ENCODE measurements at regions not wholly inside any gene's neighbourhood (a gene's known extent, or its start where the extent isn't known, plus 50 kb on each side); places are given as distances from the start of the nearest gene placed in this dataset.

GRCh38 chr15:95247071-95247984 lies 1016.0 kb downstream of the MCTP2 start:
- DNase-seq: no peak

DNA sequence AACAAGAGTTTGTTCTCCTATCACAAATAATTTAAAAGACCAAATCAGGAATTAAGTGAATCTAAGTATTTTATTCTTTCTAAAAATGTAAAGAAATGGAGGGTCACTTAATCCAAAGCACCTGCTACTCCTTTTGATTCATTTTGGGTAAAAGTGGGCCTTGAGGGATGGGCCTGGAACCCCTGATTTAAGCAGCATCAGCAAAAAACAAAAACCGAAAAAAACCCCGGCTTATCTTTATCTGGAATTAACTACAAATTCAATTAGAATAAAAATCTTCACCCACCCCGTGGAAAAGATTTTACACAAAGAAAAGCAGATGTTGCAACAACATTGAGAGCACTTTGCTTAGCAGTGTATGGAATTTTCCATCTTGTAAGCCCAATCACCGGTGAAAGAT lies 1018.2 kb downstream of the MCTP2 start:
- DNase-seq: no peak

- DNase-seq: no peak
Measured at GRCh38 chr15:95252404-95252803, 1021.0 kb downstream of the MCTP2 start.

DNA sequence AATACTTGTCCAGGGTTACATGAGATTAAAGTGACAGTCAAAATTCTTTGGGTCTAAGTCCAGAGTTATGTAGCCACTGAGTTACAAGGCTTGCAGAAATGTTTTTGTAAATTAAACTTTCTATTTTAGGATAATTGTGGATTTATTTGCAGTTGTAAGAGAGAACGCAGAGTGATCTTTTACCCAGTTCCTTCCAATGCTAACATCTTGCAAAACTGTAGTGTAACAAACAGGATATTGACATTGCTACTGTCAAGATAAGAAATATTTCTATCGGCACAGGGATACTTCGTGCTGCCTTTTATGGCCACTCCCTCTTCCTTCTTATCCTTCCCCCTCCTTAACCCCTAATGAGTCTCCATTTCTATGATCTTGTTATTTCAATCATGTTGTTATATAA lies 1022.9 kb downstream of the MCTP2 start:
- DNase-seq: no peak

- peak; percentile 83 for DNase-seq
Measured at GRCh38 chr15:95259513-95259912, 1028.2 kb downstream of the MCTP2 start.

GRCh38 chr15:95259965-95260364 lies 1028.6 kb downstream of the MCTP2 start:
- DNase-seq: no peak

DNA sequence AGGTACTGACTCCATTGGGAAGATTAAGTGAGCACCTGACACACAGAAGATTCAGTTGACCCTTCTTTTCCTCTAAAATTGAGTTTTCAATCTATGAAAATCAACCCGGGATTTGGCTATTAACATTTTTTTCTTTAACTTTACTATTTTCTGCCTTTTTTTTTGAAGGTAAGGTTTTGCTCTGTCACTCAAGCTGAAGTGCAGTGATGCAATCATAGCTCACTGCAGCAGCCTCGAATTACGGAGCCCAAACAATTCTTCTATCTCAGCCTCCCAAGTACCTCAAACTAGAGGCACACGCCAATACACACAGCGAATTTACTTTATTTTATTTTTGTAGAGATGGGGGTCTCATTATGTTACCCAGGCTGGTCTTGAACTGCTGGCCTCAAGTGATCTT lies 1029.5 kb downstream of the MCTP2 start:
- DNase-seq: no peak

GRCh38 chr15:95261546-95261945 lies 1030.2 kb downstream of the MCTP2 start:
- no peak for DNase-seq

DNA sequence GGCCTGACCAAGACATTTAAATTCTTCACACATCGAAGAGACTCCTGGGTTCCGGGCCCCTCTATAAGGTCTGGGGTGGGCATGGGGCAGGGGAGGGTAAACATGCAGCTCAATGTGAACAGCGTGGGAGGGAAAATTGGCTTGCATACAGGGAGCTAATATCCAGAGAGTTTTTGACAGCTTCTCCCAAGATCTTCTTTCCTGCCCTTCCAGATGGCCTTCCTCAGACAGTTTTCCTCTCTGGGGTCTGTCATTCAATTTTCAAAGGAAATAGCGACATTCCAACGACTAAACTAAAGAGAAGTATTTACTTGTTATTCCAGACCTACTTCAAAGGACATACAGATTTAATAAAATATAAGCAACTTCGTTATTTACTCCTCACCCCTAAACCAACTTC lies 1030.6 kb downstream of the MCTP2 start:
- no peak for DNase-seq

- no peak for DNase-seq
Measured at GRCh38 chr15:95262866-95263564, 1031.7 kb downstream of the MCTP2 start.

GRCh38 chr15:95263751-95264150 lies 1032.4 kb downstream of the MCTP2 start:
- DNase-seq: no peak

DNA sequence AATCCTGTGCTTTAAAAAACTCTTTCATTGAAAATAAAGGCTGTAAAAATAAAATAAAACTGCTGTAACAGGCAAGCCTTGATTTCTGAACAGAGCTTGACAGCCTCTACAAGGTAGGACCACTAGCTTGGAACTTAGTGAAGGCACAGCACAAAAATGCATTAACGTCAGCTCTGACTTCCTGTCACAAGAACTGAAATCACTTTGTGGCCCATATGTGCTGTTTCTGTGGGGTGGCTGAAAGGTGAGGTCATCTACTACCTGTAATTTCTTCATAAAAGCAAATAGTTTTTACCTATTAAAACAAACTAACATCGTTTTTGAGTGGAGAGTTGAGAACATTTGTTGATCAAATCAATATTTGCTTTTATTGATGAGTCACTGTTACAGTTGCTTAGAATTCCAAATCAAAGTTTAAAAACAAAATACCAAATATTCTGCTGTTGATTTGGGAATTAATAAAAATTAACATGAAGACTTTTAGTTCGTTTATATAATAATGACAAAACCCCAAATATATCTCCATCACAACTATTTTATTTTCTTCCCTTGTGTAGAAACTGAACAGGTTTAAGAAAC lies 1034.1 kb downstream of the MCTP2 start:
- no peak for DNase-seq

GRCh38 chr15:95266451-95267061 lies 1035.2 kb downstream of the MCTP2 start:
- peak; percentile 55 for DNase-seq

DNA sequence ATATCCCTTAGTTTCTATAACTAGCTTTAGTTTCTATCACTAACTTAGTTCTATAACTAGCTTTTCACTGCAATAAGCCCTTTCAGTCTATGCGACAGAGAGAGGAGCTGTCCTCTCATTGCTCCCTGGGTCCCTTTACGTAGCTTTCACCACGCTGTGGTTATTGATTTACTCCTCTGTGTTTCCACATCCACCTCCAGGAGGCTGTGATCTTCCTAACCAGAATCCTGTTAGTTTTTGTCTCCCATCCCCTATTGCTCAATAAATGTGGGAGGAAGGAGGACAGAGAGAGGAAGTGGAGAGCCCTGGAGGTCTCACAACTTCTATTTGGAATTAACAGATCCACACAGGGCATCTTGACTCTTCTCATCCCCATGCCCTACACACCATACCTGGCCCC lies 1036.1 kb downstream of the MCTP2 start:
- DNase-seq: no peak

DNA sequence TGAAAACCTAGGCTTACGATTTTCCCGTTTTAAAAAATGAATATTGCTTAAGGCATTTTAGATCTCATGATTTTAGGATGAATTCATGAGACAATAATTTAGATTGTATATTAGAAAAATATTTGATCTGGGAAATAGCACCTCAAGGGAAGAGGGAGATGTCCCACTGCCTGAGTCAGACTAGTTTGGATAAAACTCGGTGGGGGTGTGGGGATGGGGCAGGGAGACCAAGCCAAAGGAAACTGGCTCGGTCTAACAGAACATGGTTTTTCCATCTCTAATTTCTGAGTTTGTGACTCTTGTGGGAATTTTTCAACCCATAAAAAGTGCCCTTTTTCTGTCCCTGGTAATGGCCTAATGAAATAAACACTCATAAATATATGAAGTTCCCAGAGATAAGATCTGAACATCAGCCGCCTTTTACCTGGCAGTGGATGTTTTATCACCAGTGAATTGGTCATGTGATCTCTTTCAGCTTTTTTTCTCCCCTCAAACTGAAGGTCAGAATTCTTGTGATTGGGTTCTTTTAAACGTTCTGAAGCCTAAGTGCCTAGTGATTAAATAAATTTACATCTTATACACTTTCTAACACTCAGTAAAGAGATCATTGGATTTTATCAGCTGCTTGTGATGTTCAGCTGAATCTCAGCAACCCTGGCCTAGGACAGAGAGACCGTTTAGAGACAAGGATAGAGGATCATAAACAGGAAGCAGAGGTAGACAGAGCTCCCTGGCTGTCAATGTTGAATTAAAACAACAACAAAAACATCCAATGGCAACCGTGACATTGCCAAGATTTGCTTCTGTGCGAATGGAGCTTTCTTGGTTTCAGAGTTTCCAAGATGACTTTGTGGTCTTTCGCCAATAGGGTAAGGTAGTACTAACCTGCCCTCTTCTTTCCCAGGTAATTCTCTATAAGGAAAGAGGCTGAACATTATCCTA lies 1038.2 kb downstream of the MCTP2 start:
- no peak for DNase-seq

DNA sequence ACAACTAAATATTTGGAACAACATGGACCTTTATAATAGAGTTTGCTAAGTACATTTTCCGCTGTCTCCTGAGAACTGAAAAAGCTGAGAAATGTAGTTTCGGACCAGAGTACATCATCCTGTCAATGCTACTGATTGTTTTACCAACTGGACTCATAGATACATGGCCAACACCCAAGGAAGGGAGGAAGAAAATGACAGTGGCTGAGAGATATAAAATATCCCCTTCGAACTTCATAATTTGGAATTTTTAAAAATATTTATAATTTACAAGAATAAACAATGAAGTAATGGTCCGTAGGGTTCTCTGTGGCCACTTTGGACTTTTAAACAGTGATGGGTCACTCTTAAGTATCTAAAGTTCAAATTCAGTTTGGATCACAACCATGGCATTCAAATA lies 1042.7 kb downstream of the MCTP2 start:
- no peak for DNase-seq

DNA sequence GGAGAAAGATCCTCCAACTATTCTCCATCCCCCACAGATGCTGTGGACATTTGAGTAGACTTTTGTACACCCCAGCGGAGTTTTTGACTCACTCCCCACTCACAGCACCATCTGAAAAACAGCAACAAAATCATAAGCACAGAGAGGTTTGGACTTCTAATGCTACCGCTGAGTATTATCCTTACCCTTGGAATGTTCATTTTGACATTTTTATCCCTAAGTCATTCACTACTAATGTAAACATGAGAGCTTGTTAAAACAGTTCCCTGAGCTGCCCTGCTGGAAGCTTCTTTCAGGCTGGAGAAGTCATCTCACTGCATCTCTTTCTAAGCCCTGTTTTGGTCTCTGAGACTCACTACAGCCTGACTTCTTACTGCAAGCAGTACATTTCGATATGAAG lies 1045.9 kb downstream of the MCTP2 start:
- no peak for DNase-seq

DNA sequence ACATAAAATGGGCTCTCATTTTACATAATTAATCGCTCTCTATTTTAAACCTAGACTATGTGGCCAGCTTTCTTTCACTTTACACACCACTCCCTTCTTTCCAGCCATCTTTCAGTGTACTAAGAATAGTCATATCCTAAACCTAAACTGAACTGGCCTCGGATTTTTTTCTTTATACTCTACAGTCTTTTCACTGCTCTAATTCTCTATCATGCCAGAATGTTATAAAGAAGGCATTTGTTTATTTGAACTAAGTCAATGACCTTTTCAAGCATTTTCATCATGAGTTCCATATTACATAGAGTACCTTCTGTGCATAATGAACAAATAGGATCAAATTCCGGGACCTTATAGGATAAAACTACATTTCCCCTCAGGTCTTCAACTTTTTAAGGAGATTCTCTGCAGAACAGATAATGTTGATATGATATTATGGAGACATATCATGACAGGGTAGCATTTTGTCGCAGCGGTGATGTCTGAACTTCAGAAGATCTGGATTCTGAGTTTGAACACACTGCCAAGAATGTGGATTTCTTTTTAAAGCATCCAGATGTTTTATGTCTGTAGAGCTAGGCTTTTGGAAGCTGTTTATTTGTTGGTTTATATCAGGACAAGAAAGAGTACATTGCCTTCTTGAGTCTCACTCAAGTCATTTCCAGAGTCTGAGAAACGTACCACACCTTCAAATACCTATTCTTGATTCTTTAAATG lies 1047.3 kb downstream of the MCTP2 start:
- no peak for DNase-seq

DNA sequence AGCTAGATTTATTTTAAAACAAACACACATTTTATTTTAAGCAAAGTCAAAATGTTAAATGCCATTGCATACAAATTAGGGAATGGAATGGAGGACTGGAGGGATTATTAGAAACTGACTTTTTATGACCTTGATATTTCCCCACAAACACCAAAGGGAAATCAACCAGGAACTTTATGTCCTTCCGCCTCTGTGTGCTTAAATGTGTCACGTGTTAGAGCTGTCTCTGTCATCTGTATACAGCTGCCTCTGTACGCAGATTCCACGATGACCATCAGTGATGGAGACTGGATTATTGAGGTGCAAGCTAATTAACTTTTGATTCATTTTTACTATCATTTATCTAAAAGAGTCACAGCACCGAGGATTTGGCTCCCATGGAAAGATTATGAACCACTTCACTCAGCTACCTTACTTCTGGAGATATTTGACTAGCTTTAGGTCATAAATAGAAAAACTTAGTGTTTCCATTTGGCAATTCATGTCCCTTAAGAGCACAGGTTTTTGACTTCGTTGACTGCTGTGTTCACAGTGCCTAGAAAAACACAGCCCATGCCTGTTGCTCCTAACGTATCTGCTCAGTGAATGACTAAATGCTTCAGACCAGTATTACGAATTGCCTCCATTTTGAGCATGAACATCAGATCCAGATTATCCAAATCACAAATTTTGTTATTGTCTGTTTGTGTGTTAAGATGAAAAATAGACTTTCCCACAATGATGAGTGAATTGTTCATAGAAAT lies 1048.1 kb downstream of the MCTP2 start:
- DNase-seq: no peak

- no peak for DNase-seq
Measured at GRCh38 chr15:95280711-95281110, 1049.3 kb downstream of the MCTP2 start.

All from muscle of arm (tissue), 1 donor.